OCI-LY7 (cell line): ENCODE measurements at regions not wholly inside any gene's neighbourhood (a gene's known extent, or its start where the extent isn't known, plus 50 kb on each side); places are given as distances from the start of the nearest gene placed in this dataset.

ENCODE experiments used
- BruUV-seq: library from RNA; stranded (reverse); fragments of 400-500 nt; replicated peaks from 2 replicates; lab custom pipeline; 2021; lab: Mats Ljungman, UMichigan
- CTCF ChIA-PET: fragments of 300-600 bp; sonication (Branson Sonifier 250); formaldehyde crosslinking; loops from one replicate; lab custom pipeline; 2022; ENCODE audit warnings: antibody characterized with exemption; ENCODE audit not compliant: unreplicated experiment; lab: Charles Lee
- POLR2A ChIA-PET: fragments of 300-600 bp; sonication (Branson Sonifier 250); formaldehyde crosslinking; loops from one replicate; lab custom pipeline; 2022; ENCODE audit warnings: antibody characterized with exemption; lab: Charles Lee
- DNase-seq: peaks from one replicate; pipeline ENCODE4 v3.0.0-alpha.2; 2015; ENCODE audit warnings: low spot score
- H2AFZ ChIP-seq: fragments of 200-600 bp; sonication (generic), shearing (Covaris generic); 2 replicates; pipeline ENCODE4 v1.6.1; 2014; ENCODE audit warnings: mild to moderate bottlenecking, antibody characterized with exemption, low read length, moderate library complexity
- H3K27ac ChIP-seq: fragments of 200-600 bp; sonication (generic); 2 replicates; pipeline ENCODE4 v1.5.1; 2014; ENCODE audit warnings: mixed run types, low read depth, mild to moderate bottlenecking, moderate library complexity, low read length, inconsistent platforms; ENCODE audit not compliant: poor library complexity, severe bottlenecking
- H3K36me3 ChIP-seq: fragments of 200-600 bp; sonication (generic); 2 replicates; pipeline ENCODE4 v1.6.1; 2014; ENCODE audit warnings: mild to moderate bottlenecking, antibody characterized with exemption, low read length, moderate library complexity, mixed read lengths; ENCODE audit not compliant: insufficient read depth
- H3K4me1 ChIP-seq: fragments of 200-600 bp; sonication (generic); 2 replicates; pipeline ENCODE4 v1.5.1; 2014; ENCODE audit warnings: mild to moderate bottlenecking, low read length; ENCODE audit not compliant: insufficient read depth, poor library complexity, severe bottlenecking
- H3K4me2 ChIP-seq: fragments of 200-600 bp; sonication (generic); 2 replicates; pipeline ENCODE4 v1.6.1; 2014; ENCODE audit warnings: mild to moderate bottlenecking, low read length
- H3K4me3 ChIP-seq: fragments of 200-600 bp; sonication (generic); 2 replicates; pipeline ENCODE4 v1.5.1; 2014; ENCODE audit warnings: mild to moderate bottlenecking, low read depth, low read length; ENCODE audit not compliant: poor library complexity, severe bottlenecking
- H3K79me2 ChIP-seq: fragments of 200-600 bp; sonication (generic); 2 replicates; pipeline ENCODE4 v1.6.1; 2016; ENCODE audit warnings: low read depth, mild to moderate bottlenecking, low read length, moderate library complexity, mixed read lengths; ENCODE audit not compliant: insufficient read depth
- H3K9me2 ChIP-seq: fragments of 200-600 bp; sonication (generic); 2 replicates; pipeline ENCODE4 v1.6.1; 2016; ENCODE audit warnings: mild to moderate bottlenecking, low read length, mixed read lengths; ENCODE audit not compliant: insufficient read depth
- H3K9me3 ChIP-seq: fragments of 200-600 bp; sonication (generic); 2 replicates; pipeline ENCODE4 v1.6.1; 2014; ENCODE audit warnings: mild to moderate bottlenecking, mixed run types, low read length, mixed read lengths
- H4K20me1 ChIP-seq: fragments of 200-600 bp; sonication (generic); 2 replicates; pipeline ENCODE4 v1.6.1; 2014; ENCODE audit warnings: mild to moderate bottlenecking, antibody characterized with exemption, low read length, moderate library complexity, mixed read lengths; ENCODE audit not compliant: insufficient read depth
- EZH2phosphoT487 ChIP-seq: fragments of 200-600 bp; sonication (generic); IDR thresholded peaks from 2 replicates; pipeline ENCODE4 v1.6.1; 2018; ENCODE audit warnings: low read depth, borderline replicate concordance, mild to moderate bottlenecking, mixed run types, antibody characterized with exemption, low read length, moderate library complexity, mixed read lengths
- intact Hi-C: fragments of 100-400 bp; cut with micrococcal nuclease; formaldehyde crosslinking; loops from one replicate; pipeline ENCODE4 v1.10.0; 2022; ENCODE audit not compliant: unreplicated experiment
- TF ChIP-seq, protein P1 (sequence below): fragments of 200-600 bp; sonication (generic); conservative IDR thresholded peaks from 2 replicates; pipeline ENCODE4 v1.5.1; 2014; ENCODE audit warnings: mild to moderate bottlenecking, antibody characterized with exemption, low read length, moderate library complexity, mixed read lengths

- intact Hi-C loops: no loop called here
- no peaks in the 10 kb centered on the region for H4K20me1 ChIP-seq
- DNase-seq: no peak
- H3K4me2 ChIP-seq: no peak overlapping the region
- ChIA-PET CTCF (no interaction called here), POLR2A (interaction anchor here (1.0 kb wide), 1 partner anchor 44 kb away, joined by 5 read pairs; no protein-coding TSS in a partner anchor)
- no peaks in the 10 kb centered on the region for H3K36me3 ChIP-seq
- no peak overlapping the region; the same call in 1 of the 2 replicates for H2AFZ ChIP-seq
- no peaks in the 10 kb centered on the region for H3K4me1 ChIP-seq
- H3K9me2 ChIP-seq: no peaks in the 10 kb centered on the region
- no peaks in the 10 kb centered on the region for H3K79me2 ChIP-seq
- no peak for TF ChIP-seq EZH2phosphoT487
- TF ChIP-seq, protein P1, sequence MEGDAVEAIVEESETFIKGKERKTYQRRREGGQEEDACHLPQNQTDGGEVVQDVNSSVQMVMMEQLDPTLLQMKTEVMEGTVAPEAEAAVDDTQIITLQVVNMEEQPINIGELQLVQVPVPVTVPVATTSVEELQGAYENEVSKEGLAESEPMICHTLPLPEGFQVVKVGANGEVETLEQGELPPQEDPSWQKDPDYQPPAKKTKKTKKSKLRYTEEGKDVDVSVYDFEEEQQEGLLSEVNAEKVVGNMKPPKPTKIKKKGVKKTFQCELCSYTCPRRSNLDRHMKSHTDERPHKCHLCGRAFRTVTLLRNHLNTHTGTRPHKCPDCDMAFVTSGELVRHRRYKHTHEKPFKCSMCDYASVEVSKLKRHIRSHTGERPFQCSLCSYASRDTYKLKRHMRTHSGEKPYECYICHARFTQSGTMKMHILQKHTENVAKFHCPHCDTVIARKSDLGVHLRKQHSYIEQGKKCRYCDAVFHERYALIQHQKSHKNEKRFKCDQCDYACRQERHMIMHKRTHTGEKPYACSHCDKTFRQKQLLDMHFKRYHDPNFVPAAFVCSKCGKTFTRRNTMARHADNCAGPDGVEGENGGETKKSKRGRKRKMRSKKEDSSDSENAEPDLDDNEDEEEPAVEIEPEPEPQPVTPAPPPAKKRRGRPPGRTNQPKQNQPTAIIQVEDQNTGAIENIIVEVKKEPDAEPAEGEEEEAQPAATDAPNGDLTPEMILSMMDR: no peak
- no peak overlapping the region for H3K27ac ChIP-seq
- BruUV-seq: no TSS peak
- no peaks in the 10 kb centered on the region for H3K9me3 ChIP-seq
- no peak overlapping the region for H3K4me3 ChIP-seq
These were observed 51.5 kb downstream of the IRAG1 start for GRCh38 chr11:10641912-10642697.

DNA sequence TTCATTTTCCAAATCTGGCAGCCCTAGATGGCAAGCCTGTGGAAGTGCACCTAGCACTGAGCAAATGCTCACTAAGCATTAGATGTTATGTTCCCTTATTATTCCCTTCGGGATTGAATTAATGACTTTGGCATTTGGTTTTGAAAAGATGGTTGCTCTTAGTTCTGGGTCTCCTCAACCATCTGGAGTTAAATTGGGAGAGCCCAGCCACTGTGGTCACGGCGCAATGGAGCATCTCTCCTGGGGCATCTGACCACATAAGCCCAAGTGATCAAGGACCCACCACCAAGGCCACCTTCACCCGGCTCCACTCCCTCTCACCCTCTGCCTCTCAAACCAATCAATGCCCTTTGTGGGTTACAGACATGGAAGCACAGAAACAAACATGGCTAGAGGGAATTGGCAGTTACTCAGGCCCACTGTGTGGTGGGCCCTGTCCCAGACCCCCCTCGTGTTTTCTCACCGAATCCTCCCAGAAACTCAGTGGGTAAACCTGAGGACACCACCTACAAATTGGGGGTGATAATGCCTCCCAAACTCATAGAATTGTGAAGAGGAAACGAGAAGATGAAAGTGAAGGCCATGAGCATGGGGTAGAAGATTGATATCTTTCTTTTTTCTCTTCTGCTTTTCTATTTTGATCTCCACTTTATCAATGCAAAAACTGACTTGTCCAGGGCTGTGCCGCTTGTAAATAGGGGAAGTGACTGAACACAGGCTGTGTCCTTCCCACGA, 52.2 kb downstream of the IRAG1 start:
- Histone ChIP-seq H2AFZ (no peak overlapping the region; the same call in 1 of the 2 replicates), H3K79me2 (no peaks in the 10 kb centered on the region), H3K4me1 (no peaks in the 10 kb centered on the region), H3K9me2 (no peaks in the 10 kb centered on the region), H3K4me3 (no peak overlapping the region), H3K9me3 (no peaks in the 10 kb centered on the region), H4K20me1 (no peaks in the 10 kb centered on the region), H3K27ac (no peak overlapping the region), H3K4me2 (no peak overlapping the region), H3K36me3 (no peaks in the 10 kb centered on the region)
- ChIA-PET POLR2A (no interaction called here), CTCF (no interaction called here)
- intact Hi-C loops: no loop called here
- BruUV-seq: no TSS peak
- peak; percentile 7 for DNase-seq
- TF ChIP-seq, protein P1: no peak
- TF ChIP-seq EZH2phosphoT487: no peak
